IMR-90 (cell line): ENCODE measurements at regions not wholly inside any gene's neighbourhood (a gene's known extent, or its start where the extent isn't known, plus 50 kb on each side); places are given as distances from the start of the nearest gene placed in this dataset.

ENCODE experiments used
- ATAC-seq: fragments of 200-7000 bp; cut with Tn5 transposase; 2 replicates; pipeline ENCODE4 v1.9.1; 2020; ENCODE audit warnings: low read depth, mild to moderate bottlenecking, moderate library complexity
- BruUV-seq: library from RNA; stranded (reverse); fragments of 400-500 nt; replicated peaks from 2 replicates; lab custom pipeline; 2021; lab: Mats Ljungman, UMichigan
- CTCF ChIA-PET: fragments of 300-600 bp; formaldehyde crosslinking; extraction: SDS; loops from one replicate; lab custom pipeline; 2021; ENCODE audit warnings: antibody characterized with exemption; lab: Yijun Ruan, JAX
- POLR2A ChIA-PET: fragments of 300-600 bp; sonication (Branson Sonifier 250); formaldehyde crosslinking; loops from one replicate; lab custom pipeline; 2022; ENCODE audit warnings: antibody characterized with exemption; ENCODE audit not compliant: unreplicated experiment; lab: Charles Lee
- DNase-seq: peaks from one replicate; pipeline ENCODE4 v3.0.0; 2013
- H2AFZ ChIP-seq: replicated peaks from 2 replicates; pipeline ENCODE3; 2013; ENCODE audit warnings: low read length, mild to moderate bottlenecking; ENCODE audit not compliant: poor library complexity
- H2AK5ac ChIP-seq: 2 replicates; pipeline ENCODE4 v1.6.1; 2013; ENCODE audit warnings: low read depth, low read length, inconsistent platforms
- H2AK9ac ChIP-seq: replicated peaks from 2 replicates; pipeline ENCODE3; 2013; ENCODE audit warnings: mild to moderate bottlenecking, low read depth, low read length, moderate library complexity; ENCODE audit not compliant: poor library complexity
- H2BK120ac ChIP-seq: 2 replicates; pipeline ENCODE4 v1.6.1; 2013; ENCODE audit warnings: low read depth, low read length, inconsistent platforms
- H2BK15ac ChIP-seq: 3 replicates; pipeline ENCODE4 v1.6.1; 2013; ENCODE audit warnings: low read depth, low read length, inconsistent platforms
- H2BK20ac ChIP-seq: 2 replicates; pipeline ENCODE4 v1.6.1; 2013; ENCODE audit warnings: low read depth, mild to moderate bottlenecking, inconsistent platforms, low read length, moderate library complexity
- H2BK5ac ChIP-seq: 2 replicates; pipeline ENCODE4 v1.6.1; 2013; ENCODE audit warnings: mild to moderate bottlenecking, low read depth, low read length, inconsistent platforms; ENCODE audit not compliant: poor library complexity, severe bottlenecking
- H3K14ac ChIP-seq: replicated peaks from 2 replicates; pipeline ENCODE4 v1.6.1; 2013; ENCODE audit warnings: low read depth, low read length, inconsistent platforms
- H3K18ac ChIP-seq: 2 replicates; pipeline ENCODE4 v1.6.1; 2013; ENCODE audit warnings: low read depth, low read length, control low read depth
- H3K23ac ChIP-seq: 2 replicates; pipeline ENCODE4 v1.6.1; 2013; ENCODE audit warnings: low read depth, low read length, inconsistent platforms
- H3K27ac ChIP-seq: 2 replicates; pipeline ENCODE4 v1.5.1; 2013; ENCODE audit warnings: mild to moderate bottlenecking, control low read depth, low read length; ENCODE audit not compliant: insufficient read depth
- H3K27me3 ChIP-seq: 2 replicates; pipeline ENCODE4 v1.6.1; 2013; ENCODE audit warnings: low read length; ENCODE audit not compliant: control insufficient read depth, insufficient read depth
- H3K36me3 ChIP-seq: 2 replicates; pipeline ENCODE4 v1.6.1; 2013; ENCODE audit warnings: low read length, mixed read lengths; ENCODE audit not compliant: control insufficient read depth, insufficient read depth
- H3K4ac ChIP-seq: 2 replicates; pipeline ENCODE4 v1.6.1; 2013; ENCODE audit warnings: low read depth, low read length, inconsistent platforms
- H3K4me1 ChIP-seq: 2 replicates; pipeline ENCODE4 v1.6.1; 2013; ENCODE audit warnings: low read length, mixed read lengths; ENCODE audit not compliant: control insufficient read depth, insufficient read depth
- H3K4me2 ChIP-seq: 2 replicates; pipeline ENCODE4 v1.6.1; 2013; ENCODE audit warnings: low read depth, mild to moderate bottlenecking, control low read depth, low read length, moderate library complexity
- H3K4me3 ChIP-seq: 2 replicates; pipeline ENCODE4 v1.5.1; 2013; ENCODE audit warnings: low read depth, mild to moderate bottlenecking, control low read depth, low read length, moderate library complexity; ENCODE audit not compliant: insufficient read depth
- H3K56ac ChIP-seq: 2 replicates; pipeline ENCODE4 v1.6.1; 2013; ENCODE audit warnings: low read length, inconsistent platforms; ENCODE audit not compliant: insufficient read depth; ENCODE audit errors: extremely low read depth
- H3K79me1 ChIP-seq, 2 experiments: 2 replicates each; pipeline ENCODE4 v1.6.1; 2013; ENCODE audit warnings: low read length in 2 of 2, inconsistent platforms in 1 of 2, low read depth in 1 of 2
- H3K9ac ChIP-seq: 2 replicates; pipeline ENCODE4 v1.6.1; 2013; ENCODE audit warnings: low read depth, low read length, control low read depth
- H3K9me1 ChIP-seq: 2 replicates; pipeline ENCODE4 v1.6.1; 2013; ENCODE audit warnings: low read length, inconsistent platforms; ENCODE audit not compliant: insufficient read depth
- H3K9me3 ChIP-seq: 2 replicates; pipeline ENCODE4 v1.6.1; 2013; ENCODE audit warnings: low read length; ENCODE audit not compliant: control insufficient read depth, insufficient read depth
- H4K20me1 ChIP-seq: 2 replicates; pipeline ENCODE4 v1.6.1; 2013; ENCODE audit warnings: low read length, inconsistent platforms; ENCODE audit not compliant: insufficient read depth
- H4K5ac ChIP-seq: 2 replicates; pipeline ENCODE4 v1.6.1; 2013; ENCODE audit warnings: mild to moderate bottlenecking, low read depth, low read length, control low read depth
- H4K8ac ChIP-seq, 2 experiments: 2 replicates each; pipeline ENCODE4 v1.6.1; 2013; ENCODE audit warnings: low read depth in 2 of 2, low read length in 2 of 2, control low read depth in 1 of 2, inconsistent platforms in 1 of 2
- H4K91ac ChIP-seq: 2 replicates; pipeline ENCODE4 v1.6.1; 2013; ENCODE audit warnings: low read depth, low read length, inconsistent platforms; ENCODE audit not compliant: insufficient read depth
- BHLHE40 ChIP-seq: fragments of 150-350 bp; IDR thresholded peaks from 2 replicates; pipeline ENCODE4 v1.6.1; 2016; ENCODE audit warnings: mild to moderate bottlenecking, low read depth, low read length
- CEBPB ChIP-seq: IDR thresholded peaks from 2 replicates; pipeline ENCODE4 v1.6.1; 2012; ENCODE audit warnings: low read depth, low read length, improper control_type of control experiment
- CHD1 ChIP-seq: IDR thresholded peaks from 2 replicates; pipeline ENCODE4 v1.6.1; 2012; ENCODE audit warnings: low read depth, low read length, improper control_type of control experiment
- CTCF ChIP-seq: conservative IDR thresholded peaks from 2 replicates; pipeline ENCODE4 v1.5.1; 2012; ENCODE audit warnings: mild to moderate bottlenecking, low read depth, low read length, improper control_type of control experiment
- ELK1 ChIP-seq: fragments of 150-350 bp; IDR thresholded peaks from 2 replicates; pipeline ENCODE4 v1.6.1; 2016; ENCODE audit warnings: low read depth, mild to moderate bottlenecking, low read length, moderate library complexity, borderline replicate concordance
- FOS ChIP-seq: fragments of 150-350 bp; IDR thresholded peaks from 2 replicates; pipeline ENCODE4 v1.6.1; 2016; ENCODE audit warnings: low read depth, low read length
- MAFK ChIP-seq: IDR thresholded peaks from 2 replicates; pipeline ENCODE4 v1.6.1; 2012; ENCODE audit warnings: low read depth, low read length, improper control_type of control experiment
- MAZ ChIP-seq: IDR thresholded peaks from 2 replicates; pipeline ENCODE4 v1.6.1; 2012; ENCODE audit warnings: low read depth, mild to moderate bottlenecking, low read length, improper control_type of control experiment, moderate library complexity, borderline replicate concordance
- MXI1 ChIP-seq: IDR thresholded peaks from 2 replicates; pipeline ENCODE4 v1.6.1; 2012; ENCODE audit warnings: low read depth, mild to moderate bottlenecking, low read length, moderate library complexity, borderline replicate concordance
- NFE2L2 ChIP-seq: fragments of 150-350 bp; IDR thresholded peaks from 2 replicates; pipeline ENCODE4 v1.6.1; 2016; ENCODE audit warnings: low read depth, mild to moderate bottlenecking, low read length
- POLR2A ChIP-seq: IDR thresholded peaks from 2 replicates; pipeline ENCODE4 v1.6.1; 2012; ENCODE audit warnings: mild to moderate bottlenecking, low read depth, low read length
- RAD21 ChIP-seq: IDR thresholded peaks from 2 replicates; pipeline ENCODE4 v1.6.1; 2012; ENCODE audit warnings: low read length, improper control_type of control experiment
- RCOR1 ChIP-seq: IDR thresholded peaks from 2 replicates; pipeline ENCODE4 v1.6.1; 2012; ENCODE audit warnings: mild to moderate bottlenecking, low read length, improper control_type of control experiment; ENCODE audit not compliant: insufficient replicate concordance
- RFX5 ChIP-seq: IDR thresholded peaks from 2 replicates; pipeline ENCODE4 v1.8.0; 2012; ENCODE audit warnings: low read depth, mild to moderate bottlenecking, low read length, moderate library complexity
- SMC3 ChIP-seq: fragments of 150-350 bp; IDR thresholded peaks from 2 replicates; pipeline ENCODE4 v1.6.1; 2016; ENCODE audit warnings: low read depth, mild to moderate bottlenecking, antibody characterized with exemption, low read length, moderate library complexity
- USF2 ChIP-seq: fragments of 150-350 bp; IDR thresholded peaks from 2 replicates; pipeline ENCODE4 v1.6.1; 2017; ENCODE audit warnings: mild to moderate bottlenecking, antibody characterized with exemption, low read length, low read depth
- WGBS, 2 experiments: methylation state at CpG; one replicate each; pipeline versions ENCODE4 v1.1.5 to v1.1.7; 2013; ENCODE audit warnings: missing lambda C conversion rate in 2 of 2; ENCODE audit not compliant: insufficient read length in 1 of 2; ENCODE audit errors: extremely low coverage in 2 of 2; 5-methylcytosine and 5-hydroxymethylcytosine counted together
- dilution Hi-C: fragments of 300-500 bp; cut with HindIII; formaldehyde crosslinking; loops from one replicate; pipeline ENCODE4 v1.14.3; 2018; ENCODE audit warnings: low sequenced_read_pairs; ENCODE audit not compliant: unreplicated experiment
- in situ Hi-C: fragments of 300-500 bp; cut with MboI; formaldehyde crosslinking; loops from 3 replicates; pipeline ENCODE4 v1.14.3; 2019; ENCODE audit warnings: low sequenced_read_pairs, inconsistent platforms, mixed read lengths
- intact Hi-C: fragments of 100-400 bp; cut with micrococcal nuclease; formaldehyde crosslinking; loops from 2 replicates; pipeline ENCODE4 v1.10.0; 2022

- Histone ChIP-seq H2AFZ (no peak overlapping the region), H2BK120ac (no peak overlapping the region), H3K27ac (no peak overlapping the region), H3K4me3 (no peak overlapping the region), H2BK5ac (no peak overlapping the region), H4K5ac (no peak overlapping the region), H3K79me1 (no peaks in the 10 kb centered on the region), H3K4ac (no peak overlapping the region), H2BK20ac (no peak overlapping the region), H2AK9ac (no peak overlapping the region), H3K14ac (no peak overlapping the region), H3K9ac (no peak overlapping the region), H4K91ac (no peak overlapping the region), H2AK5ac (no peak overlapping the region), H2BK15ac (no peak overlapping the region), H3K4me1 (no peaks in the 10 kb centered on the region), H3K18ac (no peak overlapping the region), H4K8ac (no peak overlapping the region), H3K4me2 (no peak overlapping the region), H3K23ac (no peak overlapping the region), H4K20me1 (no peaks in the 10 kb centered on the region), H3K9me1 (no peaks in the 10 kb centered on the region), H3K9me3 (no peaks in the 10 kb centered on the region), H3K27me3 (no peaks in the 10 kb centered on the region), H3K36me3 (no peaks in the 10 kb centered on the region), H3K56ac (no peak overlapping the region)
- WGBS, 2 experiments, result no CpG with 5 or more reads among the region's 3 CpGs
- intact Hi-C loops (no loop called here), dilution Hi-C loops (no loop called here), in situ Hi-C loops (no loop called here)
- ATAC-seq (no peak), DNase-seq (no peak)
- BruUV-seq, result no TSS peak
- ChIA-PET POLR2A (no interaction called here), CTCF (no interaction called here)
- TF ChIP-seq MAZ (no peak), CEBPB (no peak), RFX5 (no peak), RCOR1 (no peak), ELK1 (no peak), BHLHE40 (no peak), SMC3 (no peak), RAD21 (no peak), NFE2L2 (no peak), POLR2A (no peak), CHD1 (no peak), CTCF (no peak), USF2 (no peak), MAFK (no peak), FOS (no peak), MXI1 (no peak)
Measured at GRCh38 chr5:165407352-165407751, 1901.9 kb downstream of the MAT2B start.
